ENCODE measurements at regions not wholly inside any gene's neighbourhood (a gene's known extent, or its start where the extent isn't known, plus 50 kb on each side); places are given as distances from the start of the nearest gene placed in this dataset.

DNA sequence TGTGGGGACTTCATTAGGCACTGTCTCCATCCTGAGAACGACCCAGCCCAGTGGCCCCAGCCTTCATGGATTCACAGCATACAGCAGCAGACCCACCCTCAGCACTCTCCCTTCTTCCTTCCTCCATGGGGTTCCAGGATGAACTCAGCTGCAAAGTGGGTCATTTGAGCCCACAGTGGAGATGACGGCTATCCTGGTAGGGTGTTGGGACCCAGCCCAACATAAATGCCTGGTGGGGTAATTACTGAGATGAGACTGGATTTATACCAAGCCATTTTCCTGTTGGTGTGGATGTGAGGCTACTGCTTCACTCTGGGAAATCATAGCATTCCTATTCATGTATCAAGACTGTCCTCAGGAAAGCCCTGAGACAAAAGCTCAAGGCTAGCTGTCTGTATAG, 536.7 kb upstream of the TNP1 start (continued):
- TF ChIP-seq, protein P1, sequence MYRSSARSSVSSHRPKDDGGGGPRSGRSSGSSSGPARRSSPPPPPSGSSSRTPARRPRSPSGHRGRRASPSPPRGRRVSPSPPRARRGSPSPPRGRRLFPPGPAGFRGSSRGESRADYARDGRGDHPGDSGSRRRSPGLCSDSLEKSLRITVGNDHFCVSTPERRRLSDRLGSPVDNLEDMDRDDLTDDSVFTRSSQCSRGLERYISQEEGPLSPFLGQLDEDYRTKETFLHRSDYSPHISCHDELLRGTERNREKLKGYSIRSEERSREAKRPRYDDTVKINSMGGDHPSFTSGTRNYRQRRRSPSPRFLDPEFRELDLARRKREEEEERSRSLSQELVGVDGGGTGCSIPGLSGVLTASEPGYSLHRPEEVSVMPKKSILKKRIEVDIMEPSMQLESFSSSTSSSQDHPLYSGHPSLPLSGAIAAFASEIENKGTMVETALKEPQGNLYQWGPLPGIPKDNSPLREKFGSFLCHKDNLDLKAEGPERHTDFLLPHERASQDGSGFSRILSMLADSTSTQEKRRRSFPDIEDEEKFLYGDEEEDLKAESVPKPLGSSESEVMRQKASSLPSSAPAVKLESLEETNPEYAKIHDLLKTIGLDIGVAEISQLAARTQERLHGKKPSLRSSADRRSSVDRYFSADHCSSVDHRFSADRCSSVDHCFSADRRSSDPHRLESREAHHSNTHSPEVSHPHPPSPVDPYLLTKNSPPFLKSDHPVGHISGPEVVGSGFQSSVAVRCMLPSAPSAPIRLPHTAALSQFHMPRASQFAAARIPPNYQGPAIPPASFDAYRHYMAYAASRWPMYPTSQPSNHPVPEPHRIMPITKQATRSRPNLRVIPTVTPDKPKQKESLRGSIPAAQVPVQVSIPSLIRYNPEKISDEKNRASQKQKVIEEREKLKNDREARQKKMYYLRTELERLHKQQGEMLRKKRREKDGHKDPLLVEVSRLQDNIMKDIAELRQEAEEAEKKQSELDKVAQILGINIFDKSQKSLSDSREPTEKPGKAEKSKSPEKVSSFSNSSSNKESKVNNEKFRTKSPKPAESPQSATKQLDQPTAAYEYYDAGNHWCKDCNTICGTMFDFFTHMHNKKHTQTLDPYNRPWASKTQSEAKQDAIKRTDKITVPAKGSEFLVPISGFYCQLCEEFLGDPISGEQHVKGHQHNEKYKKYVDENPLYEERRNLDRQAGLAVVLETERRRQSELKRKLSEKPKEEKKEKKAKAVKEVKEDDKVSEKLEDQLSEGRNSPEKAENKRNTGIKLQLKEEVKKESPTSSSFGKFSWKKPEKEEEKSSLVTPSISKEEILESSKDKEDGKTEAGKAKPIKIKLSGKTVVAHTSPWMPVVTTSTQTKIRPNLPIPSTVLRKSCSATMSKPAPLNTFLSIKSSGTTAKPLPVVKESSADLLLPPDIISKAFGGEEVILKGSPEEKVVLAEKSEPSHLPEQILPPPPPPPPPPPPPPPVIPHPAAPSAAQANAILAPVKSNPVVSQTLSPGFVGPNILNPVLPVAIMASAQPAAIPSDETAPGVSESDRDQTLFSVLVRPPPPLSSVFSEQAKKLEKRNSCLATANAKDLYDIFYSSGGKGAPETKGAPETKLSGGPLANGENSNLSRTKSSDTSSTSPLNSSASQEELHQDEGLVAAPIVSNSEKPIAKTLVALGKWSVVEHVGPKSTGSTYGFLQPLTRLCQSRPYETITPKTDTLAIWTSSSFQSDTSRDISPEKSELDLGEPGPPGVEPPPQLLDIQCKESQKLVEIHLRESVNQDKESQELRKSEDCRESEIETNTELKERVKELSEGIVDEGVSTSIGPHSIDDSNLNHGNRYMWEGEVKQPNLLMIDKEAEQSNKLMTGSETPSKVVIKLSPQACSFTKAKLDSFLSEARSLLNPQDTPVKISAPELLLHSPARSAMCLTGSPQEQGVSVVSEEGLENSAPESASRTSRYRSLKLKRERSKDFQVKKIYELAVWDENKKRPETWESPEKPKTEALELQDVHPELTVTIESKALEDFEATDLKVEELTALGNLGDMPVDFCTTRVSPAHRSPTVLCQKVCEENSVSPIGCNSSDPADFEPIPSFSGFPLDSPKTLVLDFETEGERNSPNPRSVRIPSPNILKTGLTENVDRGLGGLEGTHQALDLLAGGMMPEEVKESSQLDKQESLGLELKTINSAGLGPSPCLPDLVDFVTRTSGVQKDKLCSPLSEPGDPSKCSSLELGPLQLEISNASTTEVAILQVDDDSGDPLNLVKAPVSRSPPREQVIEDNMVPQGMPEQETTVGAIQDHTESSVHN (CRISPR knock-in tag; IDR thresholded peaks at IDR 0.05) = no peak
- TF ChIP-seq, protein P2, sequence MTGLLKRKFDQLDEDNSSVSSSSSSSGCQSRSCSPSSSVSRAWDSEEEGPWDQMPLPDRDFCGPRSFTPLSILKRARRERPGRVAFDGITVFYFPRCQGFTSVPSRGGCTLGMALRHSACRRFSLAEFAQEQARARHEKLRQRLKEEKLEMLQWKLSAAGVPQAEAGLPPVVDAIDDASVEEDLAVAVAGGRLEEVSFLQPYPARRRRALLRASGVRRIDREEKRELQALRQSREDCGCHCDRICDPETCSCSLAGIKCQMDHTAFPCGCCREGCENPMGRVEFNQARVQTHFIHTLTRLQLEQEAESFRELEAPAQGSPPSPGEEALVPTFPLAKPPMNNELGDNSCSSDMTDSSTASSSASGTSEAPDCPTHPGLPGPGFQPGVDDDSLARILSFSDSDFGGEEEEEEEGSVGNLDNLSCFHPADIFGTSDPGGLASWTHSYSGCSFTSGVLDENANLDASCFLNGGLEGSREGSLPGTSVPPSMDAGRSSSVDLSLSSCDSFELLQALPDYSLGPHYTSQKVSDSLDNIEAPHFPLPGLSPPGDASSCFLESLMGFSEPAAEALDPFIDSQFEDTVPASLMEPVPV (CRISPR knock-in tag; IDR thresholded peaks at IDR 0.05) = no peak
- TF ChIP-seq FOXC1 (CRISPR knock-in tag; IDR thresholded peaks at IDR 0.05; ENCODE audit: borderline replicate concordance) = no peak
- no peak for TF ChIP-seq SP140L (CRISPR knock-in tag; IDR thresholded peaks at IDR 0.05; ENCODE audit: borderline replicate concordance)
- TF ChIP-seq YEATS4 (CRISPR knock-in tag; IDR thresholded peaks at IDR 0.05; ENCODE audit: borderline replicate concordance) = no peak
